ENCODE measurements at regions not wholly inside any gene's neighbourhood (a gene's known extent, or its start where the extent isn't known, plus 50 kb on each side); places are given as distances from the start of the nearest gene placed in this dataset.

GRCh38 chr3:80116281-80116680 lies 348.5 kb upstream of the ROBO1 start:
- no peak for DNase-seq

- DNase-seq = no peak
These were observed 346.9 kb upstream of the ROBO1 start for GRCh38 chr3:80114694-80115093.

- DNase-seq = no peak
These were observed 345.5 kb upstream of the ROBO1 start for GRCh38 chr3:80113331-80113730.

- peak; percentile 24 for DNase-seq
These were observed 331.8 kb upstream of the ROBO1 start for GRCh38 chr3:80099559-80100066.

- DNase-seq = no peak
These were observed 329.9 kb upstream of the ROBO1 start for GRCh38 chr3:80097674-80098073.

GRCh38 chr3:80096909-80097308 lies 329.1 kb upstream of the ROBO1 start:
- DNase-seq = no peak

- no peak for DNase-seq
These were observed 326.8 kb upstream of the ROBO1 start for GRCh38 chr3:80094589-80094988.

GRCh38 chr3:80087767-80088166 lies 320.0 kb upstream of the ROBO1 start:
- DNase-seq = peak; percentile 16

GRCh38 chr3:80086426-80086825 lies 318.6 kb upstream of the ROBO1 start:
- no peak for DNase-seq

- DNase-seq = no peak
These were observed 312.1 kb upstream of the ROBO1 start for GRCh38 chr3:80079886-80080285.

GRCh38 chr3:80068459-80068858 lies 300.7 kb upstream of the ROBO1 start:
- no peak for DNase-seq

- DNase-seq = no peak
These were observed 295.7 kb upstream of the ROBO1 start for GRCh38 chr3:80063535-80063934.

GRCh38 chr3:80060664-80061063 lies 292.9 kb upstream of the ROBO1 start:
- DNase-seq = no peak

GRCh38 chr3:80055306-80055705 lies 287.5 kb upstream of the ROBO1 start:
- DNase-seq = no peak

GRCh38 chr3:80052271-80052670 lies 284.5 kb upstream of the ROBO1 start:
- no peak for DNase-seq

- DNase-seq = no peak
These were observed 283.8 kb upstream of the ROBO1 start for GRCh38 chr3:80051602-80051962.

GRCh38 chr3:80050826-80051601 lies 283.2 kb upstream of the ROBO1 start:
- no peak for DNase-seq

GRCh38 chr3:80043226-80043625 lies 275.4 kb upstream of the ROBO1 start:
- DNase-seq = no peak

- no peak for DNase-seq
These were observed 272.3 kb upstream of the ROBO1 start for GRCh38 chr3:80040067-80040466.

GRCh38 chr3:80036176-80036575 lies 268.4 kb upstream of the ROBO1 start:
- no peak for DNase-seq

- DNase-seq = no peak
These were observed 267.2 kb upstream of the ROBO1 start for GRCh38 chr3:80035021-80035420.

GRCh38 chr3:80023010-80023409 lies 255.2 kb upstream of the ROBO1 start:
- no peak for DNase-seq

- DNase-seq = no peak
These were observed 250.6 kb upstream of the ROBO1 start for GRCh38 chr3:80018375-80018774.

GRCh38 chr3:80017369-80017768 lies 249.6 kb upstream of the ROBO1 start:
- no peak for DNase-seq

- DNase-seq = no peak
These were observed 246.8 kb upstream of the ROBO1 start for GRCh38 chr3:80014576-80014975.
